ENCODE measurements at regions not wholly inside any gene's neighbourhood (a gene's known extent, or its start where the extent isn't known, plus 50 kb on each side); places are given as distances from the start of the nearest gene placed in this dataset.
"Not testable (repeated sequence)": the region's sequence is repeated elsewhere in the genome, so short reads cannot be mapped to it uniquely, and the experiment has no call there.

- DNase-seq (ENCODE audit: low spot score, unreplicated experiment): no peak
- Mint-ChIP-seq H3K9me3 (ENCODE audit: low read depth) (peaks cover 12% of the 10 kb centered on the region), H3K27ac (no peak overlapping the region), H3K4me1 (ENCODE audit: low read depth) (no peaks in the 10 kb centered on the region), H3K27me3 (no peaks in the 10 kb centered on the region), H3K4me3 (ENCODE audit: low read depth) (no peak overlapping the region), H3K36me3 (ENCODE audit: insufficient read depth) (no peaks in the 10 kb centered on the region)
- TF ChIP-seq CTCF (IDR thresholded peaks at IDR 0.05; ENCODE audit: unreplicated experiment): no peak
Measured at GRCh38 chr3:137180220-137180619, 222.4 kb downstream of the IL20RB start.

GRCh38 chr3:137191133-137191923 lies 233.5 kb downstream of the IL20RB start:
- H3K9me3 Mint-ChIP-seq (ENCODE audit: low read depth): no peaks in the 10 kb centered on the region
- H3K27ac Mint-ChIP-seq: no peak overlapping the region
- H3K4me1 Mint-ChIP-seq (ENCODE audit: low read depth): no peaks in the 10 kb centered on the region
- no peak for TF ChIP-seq CTCF (IDR thresholded peaks at IDR 0.05; ENCODE audit: unreplicated experiment)
- peaks cover 9% of the 10 kb centered on the region for H3K27me3 Mint-ChIP-seq
- no peak overlapping the region for H3K4me3 Mint-ChIP-seq (ENCODE audit: low read depth)
- DNase-seq (ENCODE audit: low spot score, unreplicated experiment): no peak
- H3K36me3 Mint-ChIP-seq (ENCODE audit: insufficient read depth): no peaks in the 10 kb centered on the region

- DNase-seq (ENCODE audit: low spot score, unreplicated experiment): no peak
- Mint-ChIP-seq H3K4me1 (ENCODE audit: low read depth) (no peaks in the 10 kb centered on the region), H3K4me3 (ENCODE audit: low read depth) (no peak overlapping the region), H3K9me3 (ENCODE audit: low read depth) (no peaks in the 10 kb centered on the region), H3K36me3 (ENCODE audit: insufficient read depth) (no peaks in the 10 kb centered on the region), H3K27me3 (peaks cover 9% of the 10 kb centered on the region), H3K27ac (no peak overlapping the region)
- no peak for TF ChIP-seq CTCF (IDR thresholded peaks at IDR 0.05; ENCODE audit: unreplicated experiment)
Measured at GRCh38 chr3:137191951-137192350, 234.2 kb downstream of the IL20RB start.

GRCh38 chr3:137194301-137194700 lies 236.5 kb downstream of the IL20RB start:
- Mint-ChIP-seq H3K9me3 (ENCODE audit: low read depth) (peaks cover under 1% of the 10 kb centered on the region), H3K4me3 (ENCODE audit: low read depth) (no peak overlapping the region), H3K36me3 (ENCODE audit: insufficient read depth) (no peaks in the 10 kb centered on the region), H3K27ac (no peak overlapping the region), H3K4me1 (ENCODE audit: low read depth) (no peaks in the 10 kb centered on the region), H3K27me3 (peaks cover 9% of the 10 kb centered on the region)
- DNase-seq (ENCODE audit: low spot score, unreplicated experiment): no peak
- TF ChIP-seq CTCF (IDR thresholded peaks at IDR 0.05; ENCODE audit: unreplicated experiment): no peak

- not testable (repeated sequence) for H3K27me3 Mint-ChIP-seq; H3K36me3 Mint-ChIP-seq (ENCODE audit: insufficient read depth); H3K9me3 Mint-ChIP-seq (ENCODE audit: low read depth); DNase-seq (ENCODE audit: low spot score, unreplicated experiment); H3K27ac Mint-ChIP-seq; H3K4me3 Mint-ChIP-seq (ENCODE audit: low read depth); H3K4me1 Mint-ChIP-seq (ENCODE audit: low read depth)
Measured at GRCh38 chr3:137198374-137198773, 240.6 kb downstream of the IL20RB start.

- H3K27ac Mint-ChIP-seq: no peak overlapping the region
- TF ChIP-seq CTCF (IDR thresholded peaks at IDR 0.05; ENCODE audit: unreplicated experiment): no peak
- no peak for DNase-seq (ENCODE audit: low spot score, unreplicated experiment)
- peaks cover 9% of the 10 kb centered on the region for H3K27me3 Mint-ChIP-seq
- peaks cover under 1% of the 10 kb centered on the region for H3K4me1 Mint-ChIP-seq (ENCODE audit: low read depth)
- no peaks in the 10 kb centered on the region for H3K36me3 Mint-ChIP-seq (ENCODE audit: insufficient read depth)
- H3K9me3 Mint-ChIP-seq (ENCODE audit: low read depth): peaks cover 7% of the 10 kb centered on the region
- H3K4me3 Mint-ChIP-seq (ENCODE audit: low read depth): no peak overlapping the region
Measured at GRCh38 chr3:137199678-137200077, 241.9 kb downstream of the IL20RB start.
